HG03066 (cell line): ENCODE measurements at regions not wholly inside any gene's neighbourhood (a gene's known extent, or its start where the extent isn't known, plus 50 kb on each side); places are given as distances from the start of the nearest gene placed in this dataset.

ENCODE experiments used
- ATAC-seq: cut with Tn5 transposase; IDR thresholded peaks from one replicate; pipeline ENCODE4 v1.9.1; 2021; ENCODE audit warnings: low read depth; ENCODE audit not compliant: unreplicated experiment

DNA sequence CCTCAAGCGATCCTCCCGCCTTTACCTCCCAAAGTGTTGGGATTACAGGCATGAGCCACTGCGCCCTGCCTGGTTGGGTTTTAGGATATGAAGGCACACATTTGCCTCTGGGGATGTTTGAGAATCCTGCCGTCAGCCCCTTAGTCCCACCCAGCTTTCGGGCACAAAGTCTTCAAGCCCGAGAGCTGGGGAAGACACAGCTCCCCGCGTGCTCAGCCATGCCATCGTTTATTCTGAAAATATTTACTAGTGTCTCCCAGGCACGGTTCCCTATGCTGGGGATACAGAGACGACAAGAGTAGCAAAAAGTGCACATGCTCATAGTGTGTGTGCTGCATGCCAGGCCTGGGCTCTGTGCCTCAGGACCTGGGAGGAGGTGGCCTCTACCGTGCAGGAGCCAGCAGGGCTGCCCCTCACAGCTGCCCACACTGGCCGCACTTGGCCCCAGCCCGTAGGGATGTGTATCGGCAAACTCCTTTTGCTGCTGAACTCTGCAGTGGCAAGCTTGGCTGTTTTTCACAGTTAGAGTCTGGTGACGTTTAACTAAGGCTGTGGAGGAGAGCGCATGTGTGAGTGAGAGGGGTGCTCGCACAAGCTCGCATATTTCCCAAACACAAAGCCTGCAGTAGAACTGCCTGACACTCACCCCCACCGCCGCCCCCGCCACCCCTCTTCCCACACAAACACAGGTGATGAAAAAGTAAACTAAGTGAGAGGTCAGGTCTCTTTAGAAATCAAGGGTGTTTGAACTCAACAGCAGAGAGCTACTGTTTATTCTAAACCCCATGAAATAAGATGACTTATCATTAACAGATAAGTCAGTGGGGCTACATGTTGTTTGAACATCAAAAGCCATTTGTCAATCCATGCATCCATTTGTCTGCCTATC lies 266.4 kb downstream of the MRTFB start:
- no peak for ATAC-seq

DNA sequence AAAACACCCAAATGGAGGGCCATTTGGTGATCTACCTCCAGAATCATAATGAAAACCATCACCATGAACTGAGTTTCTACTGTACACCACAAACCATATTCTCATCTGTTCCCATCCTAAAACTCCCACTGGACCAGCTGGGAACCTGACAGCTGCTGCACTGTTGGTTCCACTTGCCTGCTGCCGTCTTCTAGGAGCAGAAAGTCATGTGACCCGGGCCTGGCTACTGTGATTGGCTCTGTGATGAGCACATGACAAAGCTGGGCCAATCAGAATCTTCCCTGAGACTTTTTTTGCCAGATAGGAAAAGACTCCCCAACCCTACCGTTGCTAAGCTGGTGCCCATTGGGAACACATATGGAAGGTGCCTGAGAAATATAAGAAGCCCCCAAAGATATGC lies 264.2 kb downstream of the MRTFB start:
- no peak for ATAC-seq

DNA sequence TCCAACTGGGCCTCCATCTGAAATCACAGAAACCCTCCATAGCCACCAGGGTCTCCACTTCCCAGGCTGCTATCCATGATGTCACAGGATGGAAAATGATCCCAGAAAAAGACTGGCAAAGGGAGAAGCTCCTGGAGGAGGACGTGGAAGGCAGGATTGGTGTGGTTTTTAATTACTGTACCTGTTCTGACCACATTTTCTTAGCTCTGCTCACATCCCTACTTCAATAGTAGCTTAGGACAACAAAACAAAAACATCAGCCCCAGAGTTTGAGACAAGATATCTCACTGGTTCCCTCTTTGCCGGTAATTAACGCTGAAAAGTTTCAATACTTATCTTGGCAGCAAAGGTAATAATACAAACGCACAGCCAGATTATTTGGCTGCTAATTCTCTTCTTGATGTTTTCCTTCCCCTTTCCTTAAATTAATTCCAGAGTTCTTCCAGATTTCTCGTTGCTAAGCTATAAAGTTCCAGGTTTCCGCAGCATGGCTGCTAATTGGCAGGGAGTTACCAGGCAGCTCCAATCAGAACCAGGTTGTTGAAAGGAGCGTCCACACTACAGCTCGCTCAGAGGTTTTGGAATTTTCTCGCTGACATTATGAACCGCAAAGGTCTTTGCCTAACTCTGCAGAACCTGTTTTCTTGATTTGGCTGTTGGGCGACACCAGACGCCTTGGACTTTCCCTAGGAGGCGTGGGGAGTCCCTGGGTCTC lies 263.4 kb downstream of the MRTFB start:
- no peak for ATAC-seq

DNA sequence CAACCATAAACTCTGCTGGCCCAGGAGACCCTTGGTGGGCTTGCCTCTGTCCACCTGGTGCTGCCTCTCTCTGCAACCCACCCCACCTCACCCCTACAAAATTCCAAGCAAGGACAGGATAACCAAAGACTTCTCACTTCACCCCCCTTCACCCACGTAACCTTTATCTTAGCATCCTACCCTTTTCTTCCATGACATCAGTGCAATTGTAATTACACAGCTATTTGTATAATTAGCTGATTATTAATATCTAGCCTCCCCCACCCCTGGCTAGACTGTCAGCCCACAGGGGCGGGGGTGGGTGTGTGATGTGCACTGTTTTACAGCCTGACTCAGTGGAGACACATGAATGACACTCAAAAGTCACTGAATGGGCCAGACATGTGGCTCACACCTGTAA lies 262.2 kb downstream of the MRTFB start:
- ATAC-seq, result no peak

DNA sequence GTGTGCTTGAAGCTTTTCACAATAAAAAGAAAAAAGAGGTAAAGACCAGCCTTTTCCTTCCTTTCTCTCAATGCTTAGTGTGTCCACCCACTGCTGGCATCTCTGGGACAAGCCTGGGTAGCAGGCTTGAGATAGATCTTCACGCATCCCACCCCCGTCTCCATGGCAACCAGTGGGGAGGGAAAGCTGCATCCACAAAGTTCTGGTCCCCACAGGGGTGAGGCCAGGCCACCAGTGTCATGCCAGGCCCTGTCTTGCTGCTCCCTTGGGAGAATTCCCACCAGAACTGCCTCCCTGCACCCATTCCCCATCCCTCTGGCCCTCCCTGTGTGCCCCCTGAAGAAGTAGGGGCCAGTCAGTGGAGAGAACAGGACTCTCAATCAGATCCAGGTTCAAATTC lies 259.9 kb downstream of the MRTFB start:
- ATAC-seq, result no peak

DNA sequence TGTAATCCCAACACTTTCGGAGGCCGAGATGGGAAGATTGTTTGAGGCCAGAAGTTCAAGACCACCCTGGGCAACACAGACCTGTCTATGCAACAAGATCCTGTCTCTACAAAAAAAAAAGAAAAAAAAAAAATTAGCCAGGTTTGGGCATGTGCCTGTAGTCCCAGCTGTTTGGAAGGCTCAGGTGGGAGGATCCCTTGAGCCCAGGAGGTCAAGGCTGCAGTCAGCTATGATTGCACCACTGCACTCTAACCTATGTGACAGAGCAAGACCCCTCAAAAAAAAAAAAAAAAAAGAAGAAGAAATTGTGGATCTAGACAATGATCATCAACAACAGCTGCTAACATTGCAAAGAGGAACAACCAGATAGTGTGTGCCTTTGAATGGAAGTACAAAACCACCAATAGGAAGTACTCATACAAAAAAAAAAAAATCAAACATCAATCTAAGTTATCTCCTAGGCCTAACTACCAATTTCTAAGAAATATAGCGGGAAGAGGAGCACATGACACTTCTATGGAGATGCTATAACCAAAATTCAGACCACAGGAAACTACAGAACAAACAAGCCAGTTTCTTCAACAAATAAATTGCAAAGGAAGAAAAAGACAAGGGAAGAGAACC lies 258.7 kb downstream of the MRTFB start:
- ATAC-seq, result no peak

DNA sequence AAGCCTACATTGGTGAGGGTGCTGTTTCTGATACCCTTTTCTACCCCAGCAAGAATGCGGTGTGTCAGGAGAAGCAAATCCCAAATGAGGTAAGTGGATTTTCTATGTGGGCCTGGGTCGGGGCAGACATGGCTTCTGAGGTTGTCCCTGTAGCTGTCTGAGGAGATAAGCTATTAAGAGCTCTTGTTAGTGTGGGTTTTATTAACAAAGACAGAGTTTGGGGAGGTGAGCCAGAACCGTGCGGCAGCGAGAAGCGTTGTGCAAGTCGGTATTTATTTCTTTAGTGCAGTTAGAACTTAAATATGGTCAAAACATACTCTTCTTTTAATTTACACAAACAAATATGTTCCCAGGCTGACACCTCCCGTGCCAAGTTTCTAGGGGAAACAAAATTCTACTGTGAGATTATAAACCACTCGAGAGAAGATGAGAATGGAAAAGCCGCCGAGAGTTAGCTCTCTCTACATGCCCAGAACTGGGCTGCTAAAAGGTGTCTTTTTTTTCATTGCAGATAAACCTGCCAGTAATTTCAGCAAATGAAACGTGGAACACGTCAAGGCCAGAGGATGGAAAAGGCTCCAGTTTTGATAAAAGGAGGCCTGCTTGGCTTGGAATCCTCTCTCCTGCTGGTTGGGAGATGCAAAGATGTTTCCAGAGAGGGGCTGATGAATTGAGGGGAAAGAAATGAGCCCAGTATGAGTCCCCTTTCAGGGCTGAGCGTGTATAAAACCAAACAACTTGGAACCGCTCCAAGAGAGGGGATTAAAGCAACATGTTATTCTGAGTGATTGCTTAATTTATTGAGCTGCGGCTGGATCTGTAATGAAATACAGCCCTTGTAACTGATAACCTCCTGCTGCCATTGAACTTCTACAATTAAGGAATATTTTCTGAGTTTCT lies 254.6 kb downstream of the MRTFB start:
- ATAC-seq, result no peak

DNA sequence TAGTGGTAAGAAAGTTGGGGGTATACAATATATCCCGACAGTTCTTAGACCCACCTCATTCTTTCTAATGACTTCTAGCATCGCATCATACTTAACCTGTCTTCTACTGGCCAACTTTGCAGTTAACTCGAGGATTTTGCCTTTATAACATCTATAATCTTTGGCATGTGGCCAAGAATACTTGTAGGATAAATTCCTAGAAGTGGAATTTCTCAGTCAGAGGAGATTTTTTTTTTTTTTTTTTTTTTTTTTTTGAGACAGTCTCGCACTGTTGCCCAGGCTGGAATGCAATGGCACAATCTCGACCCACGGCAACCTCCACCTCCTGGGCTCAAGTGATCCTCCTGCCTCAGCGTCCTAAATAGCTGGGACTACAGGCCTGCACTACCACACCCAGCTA lies 253.5 kb downstream of the MRTFB start:
- ATAC-seq, result no peak

DNA sequence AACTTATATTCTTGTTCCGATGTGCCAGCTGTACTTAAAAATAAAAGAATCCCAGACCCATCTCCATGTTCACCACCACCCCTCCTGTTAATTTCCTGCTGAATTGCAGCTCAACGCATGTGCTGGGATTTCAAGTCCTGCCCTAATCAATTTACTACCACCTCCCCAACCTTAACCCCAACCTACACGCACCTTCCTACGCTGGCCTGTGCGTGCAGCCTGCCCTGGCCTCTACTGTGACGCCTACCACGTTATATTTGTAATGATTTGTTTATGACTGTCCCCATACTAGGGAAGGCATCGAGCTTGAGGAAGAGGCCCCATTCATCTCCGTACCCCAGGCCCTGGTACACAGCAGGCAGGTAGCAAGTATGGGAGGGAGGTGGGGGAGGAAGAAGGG lies 251.1 kb downstream of the MRTFB start:
- no peak for ATAC-seq

DNA sequence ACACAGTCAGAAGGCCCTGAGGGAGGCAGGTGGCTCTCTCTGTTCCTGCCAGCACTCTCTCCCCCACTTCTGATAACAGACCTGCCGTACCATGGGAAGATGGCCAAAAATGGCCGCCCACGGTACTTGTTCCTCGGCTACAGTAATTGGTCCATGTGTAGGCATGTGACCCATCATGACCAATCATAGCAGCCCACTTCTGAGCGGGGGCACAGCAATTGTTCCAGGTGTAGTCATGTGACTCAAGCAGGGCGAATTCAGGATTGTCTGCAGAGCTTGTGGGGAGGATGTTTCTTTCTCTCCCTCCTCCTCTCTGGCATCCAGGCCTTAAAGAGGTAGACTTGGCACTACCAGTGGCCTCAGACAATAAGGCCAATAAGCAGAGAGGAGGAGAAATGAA lies 250.4 kb downstream of the MRTFB start:
- ATAC-seq, result no peak

DNA sequence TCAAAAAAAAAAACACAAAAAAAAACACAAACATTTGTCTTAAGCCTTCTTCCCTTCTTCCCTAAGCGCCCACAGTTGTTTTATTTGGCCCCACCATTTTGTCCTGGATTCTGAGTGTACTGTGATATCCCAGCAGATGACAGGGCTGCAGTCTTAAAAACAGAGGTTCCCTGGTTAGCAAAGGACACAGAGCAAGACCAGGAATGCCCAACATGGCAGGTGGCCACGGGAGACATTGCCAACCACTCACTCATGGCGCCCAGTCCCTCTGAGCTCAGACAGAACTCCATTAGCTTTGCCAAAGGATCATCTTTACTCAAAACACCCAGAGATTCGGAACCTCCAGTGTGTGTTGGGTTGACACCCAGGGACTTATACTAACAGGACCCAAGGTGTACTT lies 249.3 kb downstream of the MRTFB start:
- ATAC-seq, result no peak
